ENCODE measurements at regions not wholly inside any gene's neighbourhood (a gene's known extent, or its start where the extent isn't known, plus 50 kb on each side); places are given as distances from the start of the nearest gene placed in this dataset.

DNA sequence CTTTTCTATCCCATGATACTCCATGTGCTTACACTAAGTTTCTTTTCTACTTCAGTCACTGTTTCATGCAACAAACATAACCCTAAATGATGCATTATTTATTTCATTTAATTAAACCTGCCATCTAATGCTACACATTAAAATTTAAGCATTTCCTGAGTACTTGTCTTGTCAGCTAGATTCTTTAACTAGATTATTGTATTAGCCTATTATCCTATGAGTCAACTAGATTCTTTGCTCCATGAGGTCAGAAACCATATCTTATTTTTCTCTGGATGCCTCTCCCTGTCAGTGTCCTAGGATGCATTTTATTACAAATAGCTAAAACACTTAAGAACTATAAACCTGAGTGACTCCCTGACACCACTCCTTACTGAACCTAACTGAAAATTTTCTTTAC lies 652.4 kb downstream of the SLC4A3 start:
- TF ChIP-seq POU2F2 (IDR thresholded peaks at IDR 0.05; ENCODE audit: low read depth, low read length) (no peak), SPI1 (IDR thresholded peaks at IDR 0.05; ENCODE audit: low read depth, low read length) (no peak), TAF1 (IDR thresholded peaks at IDR 0.05; ENCODE audit: low read depth, low read length) (no peak), PAX5 (IDR thresholded peaks at IDR 0.05; ENCODE audit: insufficient read depth, low read length, severe bottlenecking) (no peak), POLR2AphosphoS5 (IDR thresholded peaks at IDR 0.05; ENCODE audit: low read depth, low read length) (no peak), POLR2A (IDR thresholded peaks at IDR 0.05; ENCODE audit: low read depth, low read length) (no peak)
- FAIRE-seq (no peak), DNase-seq (ENCODE audit: insufficient read length, low spot score) (no peak)

DNA sequence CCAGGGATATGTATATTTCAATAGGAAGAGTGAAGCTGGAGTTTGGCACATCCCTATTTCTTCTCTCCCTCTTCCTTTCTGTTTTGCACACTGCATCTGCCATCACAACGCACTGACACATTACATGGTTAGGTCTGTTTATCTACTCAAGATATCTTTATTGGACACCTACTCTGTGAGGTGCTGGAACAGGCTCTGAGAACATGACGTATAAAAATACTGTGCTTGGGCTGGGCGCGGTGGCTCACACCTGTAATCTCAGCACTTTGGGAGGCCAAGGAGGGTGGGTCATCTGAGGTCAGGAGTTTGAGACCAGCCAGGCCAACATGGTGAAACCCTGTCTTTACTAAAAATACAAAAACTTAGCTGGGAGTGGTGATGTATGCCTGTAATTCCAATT lies 653.3 kb downstream of the SLC4A3 start:
- FAIRE-seq (no peak), DNase-seq (ENCODE audit: insufficient read length, low spot score) (no peak)
- TF ChIP-seq SPI1 (IDR thresholded peaks at IDR 0.05; ENCODE audit: low read depth, low read length) (no peak), POLR2AphosphoS5 (IDR thresholded peaks at IDR 0.05; ENCODE audit: low read depth, low read length) (no peak), POLR2A (IDR thresholded peaks at IDR 0.05; ENCODE audit: low read depth, low read length) (no peak), TAF1 (IDR thresholded peaks at IDR 0.05; ENCODE audit: low read depth, low read length) (no peak), POU2F2 (IDR thresholded peaks at IDR 0.05; ENCODE audit: low read depth, low read length) (no peak)

- TF ChIP-seq SPI1 (IDR thresholded peaks at IDR 0.05; ENCODE audit: low read depth, low read length) (no peak), POU2F2 (IDR thresholded peaks at IDR 0.05; ENCODE audit: low read depth, low read length) (no peak), PAX5 (IDR thresholded peaks at IDR 0.05; ENCODE audit: insufficient read depth, low read length, severe bottlenecking) (no peak), POLR2AphosphoS5 (IDR thresholded peaks at IDR 0.05; ENCODE audit: low read depth, low read length) (no peak), TAF1 (IDR thresholded peaks at IDR 0.05; ENCODE audit: low read depth, low read length) (no peak), POLR2A (IDR thresholded peaks at IDR 0.05; ENCODE audit: low read depth, low read length) (no peak)
- DNase-seq (ENCODE audit: insufficient read length, low spot score) (no peak), FAIRE-seq (no peak)
Measured at GRCh38 chr2:220281771-220282170, 654.3 kb downstream of the SLC4A3 start.

DNA sequence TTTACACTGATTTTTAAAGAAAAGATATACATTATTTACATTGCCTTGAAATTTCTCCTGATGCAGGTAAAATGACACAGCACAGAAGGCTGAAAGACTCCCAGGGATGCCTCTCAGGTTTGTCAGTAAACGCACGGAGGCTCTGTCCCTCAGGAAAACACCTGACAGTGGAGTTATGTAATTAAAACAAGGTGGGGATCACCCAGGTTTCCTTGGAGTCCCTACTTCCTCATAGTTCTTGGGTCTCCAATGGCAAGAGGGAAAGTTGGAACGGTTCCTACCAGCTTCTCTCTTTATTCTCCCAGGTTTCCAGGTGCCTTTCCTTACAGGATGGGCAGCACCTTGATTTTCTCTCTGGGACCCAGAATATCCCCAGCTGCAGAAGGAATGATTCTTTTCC lies 654.8 kb downstream of the SLC4A3 start:
- DNase-seq (ENCODE audit: insufficient read length, low spot score) (no peak), FAIRE-seq (no peak)
- TF ChIP-seq POU2F2 (IDR thresholded peaks at IDR 0.05; ENCODE audit: low read depth, low read length) (no peak), TAF1 (IDR thresholded peaks at IDR 0.05; ENCODE audit: low read depth, low read length) (no peak), POLR2AphosphoS5 (IDR thresholded peaks at IDR 0.05; ENCODE audit: low read depth, low read length) (no peak), PAX5 (IDR thresholded peaks at IDR 0.05; ENCODE audit: insufficient read depth, low read length, severe bottlenecking) (no peak), POLR2A (IDR thresholded peaks at IDR 0.05; ENCODE audit: low read depth, low read length) (no peak), SPI1 (IDR thresholded peaks at IDR 0.05; ENCODE audit: low read depth, low read length) (no peak)

- no peak for FAIRE-seq
- DNase-seq (ENCODE audit: insufficient read length, low spot score) = no peak
- TF ChIP-seq PAX5 (IDR thresholded peaks at IDR 0.05; ENCODE audit: insufficient read depth, low read length, severe bottlenecking) (no peak), POU2F2 (IDR thresholded peaks at IDR 0.05; ENCODE audit: low read depth, low read length) (no peak), POLR2AphosphoS5 (IDR thresholded peaks at IDR 0.05; ENCODE audit: low read depth, low read length) (no peak), POLR2A (IDR thresholded peaks at IDR 0.05; ENCODE audit: low read depth, low read length) (no peak), SPI1 (IDR thresholded peaks at IDR 0.05; ENCODE audit: low read depth, low read length) (no peak), TAF1 (IDR thresholded peaks at IDR 0.05; ENCODE audit: low read depth, low read length) (no peak)
Measured at GRCh38 chr2:220293966-220294365, 666.5 kb downstream of the SLC4A3 start.

DNA sequence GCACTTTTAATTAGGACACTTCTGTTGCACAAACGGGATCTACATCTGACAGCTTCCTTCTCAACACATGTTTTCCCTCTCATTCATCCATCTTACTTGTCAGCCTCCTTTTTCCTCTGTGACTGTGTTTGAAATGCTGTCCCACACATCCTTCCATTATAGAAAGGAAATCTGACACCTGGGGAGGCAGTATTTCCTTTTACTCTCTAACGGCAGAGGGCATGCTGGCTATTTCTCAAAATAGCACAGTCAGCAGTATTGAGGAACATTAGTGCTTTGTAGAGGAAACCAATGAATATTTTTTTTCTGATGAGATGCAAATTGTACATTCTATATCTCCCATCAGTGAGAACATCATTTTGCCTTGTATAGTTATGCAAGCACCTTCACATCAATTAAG lies 668.7 kb downstream of the SLC4A3 start:
- TF ChIP-seq POLR2A (IDR thresholded peaks at IDR 0.05; ENCODE audit: low read depth, low read length) = no peak
- no peak for TF ChIP-seq POU2F2 (IDR thresholded peaks at IDR 0.05; ENCODE audit: low read depth, low read length)
- no peak for TF ChIP-seq POLR2AphosphoS5 (IDR thresholded peaks at IDR 0.05; ENCODE audit: low read depth, low read length)
- TF ChIP-seq TAF1 (IDR thresholded peaks at IDR 0.05; ENCODE audit: low read depth, low read length) = no peak
- TF ChIP-seq SPI1 (IDR thresholded peaks at IDR 0.05; ENCODE audit: low read depth, low read length) = no peak
- TF ChIP-seq PAX5 (IDR thresholded peaks at IDR 0.05; ENCODE audit: insufficient read depth, low read length, severe bottlenecking) = no peak
- FAIRE-seq (no peak), DNase-seq (ENCODE audit: insufficient read length, low spot score) (no peak)

- FAIRE-seq = no peak
- DNase-seq (ENCODE audit: insufficient read length, low spot score) = no peak
- TF ChIP-seq POLR2AphosphoS5 (IDR thresholded peaks at IDR 0.05; ENCODE audit: low read depth, low read length) = no peak
- TF ChIP-seq POU2F2 (IDR thresholded peaks at IDR 0.05; ENCODE audit: low read depth, low read length) = no peak
- no peak for TF ChIP-seq SPI1 (IDR thresholded peaks at IDR 0.05; ENCODE audit: low read depth, low read length)
- TF ChIP-seq TAF1 (IDR thresholded peaks at IDR 0.05; ENCODE audit: low read depth, low read length) = no peak
- TF ChIP-seq PAX5 (IDR thresholded peaks at IDR 0.05; ENCODE audit: insufficient read depth, low read length, severe bottlenecking) = no peak
- no peak for TF ChIP-seq POLR2A (IDR thresholded peaks at IDR 0.05; ENCODE audit: low read depth, low read length)
Measured at GRCh38 chr2:220297093-220297492, 669.7 kb downstream of the SLC4A3 start.

DNA sequence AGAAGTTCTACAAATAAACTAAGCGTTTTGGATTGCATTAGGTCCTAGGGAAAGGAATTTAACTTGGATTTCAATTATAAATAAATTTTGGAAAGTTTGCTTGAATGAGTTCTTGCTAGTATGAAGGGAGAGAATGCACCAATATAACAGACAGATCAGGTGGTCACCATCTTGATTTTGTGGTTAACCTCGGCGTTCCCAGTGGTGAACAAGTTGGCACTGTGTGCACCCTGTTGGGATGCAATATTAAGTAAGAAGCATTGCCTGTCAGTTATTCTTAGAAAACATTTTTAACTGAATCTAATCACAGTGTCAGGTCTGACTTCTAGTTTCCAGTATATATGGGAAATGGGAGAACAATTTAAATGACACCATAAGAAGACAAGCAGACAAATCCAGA lies 673.4 kb downstream of the SLC4A3 start:
- DNase-seq (ENCODE audit: insufficient read length, low spot score) (no peak), FAIRE-seq (no peak)
- TF ChIP-seq PAX5 (IDR thresholded peaks at IDR 0.05; ENCODE audit: insufficient read depth, low read length, severe bottlenecking) (no peak), SPI1 (IDR thresholded peaks at IDR 0.05; ENCODE audit: low read depth, low read length) (no peak), POU2F2 (IDR thresholded peaks at IDR 0.05; ENCODE audit: low read depth, low read length) (no peak), TAF1 (IDR thresholded peaks at IDR 0.05; ENCODE audit: low read depth, low read length) (no peak), POLR2AphosphoS5 (IDR thresholded peaks at IDR 0.05; ENCODE audit: low read depth, low read length) (no peak), POLR2A (IDR thresholded peaks at IDR 0.05; ENCODE audit: low read depth, low read length) (no peak)

- no peak for FAIRE-seq
- TF ChIP-seq TAF1 (IDR thresholded peaks at IDR 0.05; ENCODE audit: low read depth, low read length) (no peak), POU2F2 (IDR thresholded peaks at IDR 0.05; ENCODE audit: low read depth, low read length) (no peak), SPI1 (IDR thresholded peaks at IDR 0.05; ENCODE audit: low read depth, low read length) (no peak), POLR2A (IDR thresholded peaks at IDR 0.05; ENCODE audit: low read depth, low read length) (no peak), PAX5 (IDR thresholded peaks at IDR 0.05; ENCODE audit: insufficient read depth, low read length, severe bottlenecking) (no peak), POLR2AphosphoS5 (IDR thresholded peaks at IDR 0.05; ENCODE audit: low read depth, low read length) (no peak)
Measured at GRCh38 chr2:220302756-220303155, 675.3 kb downstream of the SLC4A3 start.

DNA sequence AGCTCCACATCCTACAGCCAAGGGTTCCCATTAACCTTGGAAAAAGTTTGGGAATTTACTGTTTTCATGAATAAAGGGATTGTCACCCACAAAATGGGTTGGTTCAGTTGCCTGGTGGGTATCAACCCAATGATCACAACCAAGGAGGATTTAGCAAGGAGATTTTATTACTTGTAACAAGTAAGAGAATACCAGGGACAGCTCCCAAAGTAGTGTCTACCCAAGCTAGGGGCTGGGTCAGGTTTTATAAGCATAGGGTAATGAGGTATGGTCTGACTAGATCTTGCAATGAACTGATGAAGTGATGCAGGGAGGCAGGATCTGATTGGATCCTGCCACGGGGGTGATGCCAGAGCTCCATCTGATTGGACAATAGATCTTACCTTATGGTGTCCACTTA lies 681.8 kb downstream of the SLC4A3 start:
- TF ChIP-seq POU2F2 (IDR thresholded peaks at IDR 0.05; ENCODE audit: low read depth, low read length) (no peak), PAX5 (IDR thresholded peaks at IDR 0.05; ENCODE audit: insufficient read depth, low read length, severe bottlenecking) (no peak), TAF1 (IDR thresholded peaks at IDR 0.05; ENCODE audit: low read depth, low read length) (no peak), POLR2AphosphoS5 (IDR thresholded peaks at IDR 0.05; ENCODE audit: low read depth, low read length) (no peak)
- FAIRE-seq (no peak), DNase-seq (ENCODE audit: insufficient read length, low spot score) (no peak)

More at GRCh38 chr2:220302756-220303155, 675.3 kb downstream of the SLC4A3 start:
- DNase-seq (ENCODE audit: insufficient read length, low spot score) = no peak
